Spleen (tissue), 7 donors: ENCODE measurements at regions not wholly inside any gene's neighbourhood (a gene's known extent, or its start where the extent isn't known, plus 50 kb on each side); places are given as distances from the start of the nearest gene placed in this dataset.

Experiments
- CTCF ChIP-seq, 11 experiments: fragments of 200-600 bp in 7 of 11; fragments of 450-650 bp in 4 of 11; sonication (generic) in 4 of 11; IDR thresholded peaks in 8 of 11; conservative IDR thresholded peaks in 3 of 11; 1 replicate in 7 of 11; 2 replicates in 4 of 11; pipeline versions ENCODE4 v1.4.0 to v1.8.0; 2016 to 2021; ENCODE audit warnings: antibody characterized with exemption in 11 of 11, inconsistent platforms in 4 of 11, mild to moderate bottlenecking in 1 of 11
- POLR2A ChIP-seq, 3 donors: fragments of 450-650 bp; IDR thresholded peaks; one replicate each; pipeline ENCODE4 v1.5.1; 2017; ENCODE audit warnings: antibody characterized with exemption in 3 of 3, mild to moderate bottlenecking in 1 of 3
- POLR2AphosphoS5 ChIP-seq, 3 donors: sonication (generic); formaldehyde crosslinking; IDR thresholded peaks; one replicate each; pipeline ENCODE4 v1.5.1; 2017; ENCODE audit warnings: antibody characterized with exemption in 3 of 3
- donor health status: DM: no; HTN: no; CAD: no; lungs with moderate emphysema.
- donor health status: DM: no; HTN: no; CAD: no.
- donor health status: DM: no; HTN: no; CAD: no.

DNA sequence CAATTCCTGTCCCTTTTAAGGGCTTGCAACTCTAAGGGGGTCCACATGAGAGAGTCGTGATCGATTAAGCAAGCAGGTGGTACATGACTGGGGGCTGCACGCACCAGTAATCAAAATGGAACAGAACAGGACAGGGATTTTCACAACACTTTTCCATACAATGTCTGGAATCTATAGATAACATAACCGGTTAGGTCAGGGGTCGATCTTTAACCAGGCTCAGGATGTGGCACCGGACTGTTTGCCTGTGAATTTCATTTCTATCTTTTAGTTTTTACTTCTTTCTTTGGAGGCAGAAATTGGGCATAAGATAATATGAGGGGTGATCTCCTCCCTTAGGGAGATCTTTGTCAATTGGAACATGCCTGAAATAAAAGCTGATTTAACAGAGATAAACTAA lies 370.1 kb downstream of the IPMK start:
- TF ChIP-seq CTCF (IDR thresholded peaks at IDR 0.05 in 8 of 11, conservative IDR thresholded peaks at IDR 0.05 in 3 of 11) = no peak
- no peak for TF ChIP-seq POLR2A (IDR thresholded peaks at IDR 0.05)
- no peak for TF ChIP-seq POLR2AphosphoS5 (IDR thresholded peaks at IDR 0.05)
